ENCODE measurements at regions not wholly inside any gene's neighbourhood (a gene's known extent, or its start where the extent isn't known, plus 50 kb on each side); places are given as distances from the start of the nearest gene placed in this dataset.
A peak's percentile ranks its signal among the peaks of the same experiment; 100 is the strongest.

- no peaks in the 10 kb centered on the region for H3K27me3 ChIP-seq
- peaks cover 0 to 3% (median 0%) of the 10 kb centered on the region in 4 donors for H3K4me1 ChIP-seq
- H3K27ac ChIP-seq: no peak overlapping the region
- no peak for DNase-seq
- WGBS, 2 donors: 86 to 93% methylated on average over 3 of the region's 3 CpGs
- H3K36me3 ChIP-seq: no peaks in the 10 kb centered on the region
- TF ChIP-seq EP300 (IDR thresholded peaks at IDR 0.05) (no peak), CTCF (IDR thresholded peaks at IDR 0.05) (no peak), POLR2A (IDR thresholded peaks at IDR 0.05) (no peak), POLR2AphosphoS5 (IDR thresholded peaks at IDR 0.05) (no peak)
- peaks cover 0 to 1% (median 0%) of the 10 kb centered on the region in 4 donors for H3K9me3 ChIP-seq
- intact Hi-C loops (cut with DNase I): no loop called here
- no peak overlapping the region for H3K4me3 ChIP-seq
Measured at GRCh38 chr2:235134420-235134819, 182.6 kb downstream of the SH3BP4 start.

GRCh38 chr2:235135195-235135965 is 183.6 kb downstream of the SH3BP4 start:
- Histone ChIP-seq H3K27me3 (no peaks in the 10 kb centered on the region), H3K36me3 (no peaks in the 10 kb centered on the region), H3K9me3 (peaks cover 0 to 1% (median 0%) of the 10 kb centered on the region in 4 donors), H3K4me3 (no peak overlapping the region), H3K4me1 (peaks cover 0 to 3% (median 0%) of the 10 kb centered on the region in 4 donors), H3K27ac (no peak overlapping the region)
- DNase-seq: no peak
- WGBS, 2 donors: 94 to 95% methylated on average over 4 of the region's 4 CpGs
- TF ChIP-seq CTCF (IDR thresholded peaks at IDR 0.05) (no peak), POLR2AphosphoS5 (IDR thresholded peaks at IDR 0.05) (no peak), POLR2A (IDR thresholded peaks at IDR 0.05) (no peak), EP300 (IDR thresholded peaks at IDR 0.05) (no peak)
- intact Hi-C loops (cut with DNase I): loop anchor here (5.0 kb wide), 1 partner anchor 537 kb away; no protein-coding TSS in a partner anchor

DNA sequence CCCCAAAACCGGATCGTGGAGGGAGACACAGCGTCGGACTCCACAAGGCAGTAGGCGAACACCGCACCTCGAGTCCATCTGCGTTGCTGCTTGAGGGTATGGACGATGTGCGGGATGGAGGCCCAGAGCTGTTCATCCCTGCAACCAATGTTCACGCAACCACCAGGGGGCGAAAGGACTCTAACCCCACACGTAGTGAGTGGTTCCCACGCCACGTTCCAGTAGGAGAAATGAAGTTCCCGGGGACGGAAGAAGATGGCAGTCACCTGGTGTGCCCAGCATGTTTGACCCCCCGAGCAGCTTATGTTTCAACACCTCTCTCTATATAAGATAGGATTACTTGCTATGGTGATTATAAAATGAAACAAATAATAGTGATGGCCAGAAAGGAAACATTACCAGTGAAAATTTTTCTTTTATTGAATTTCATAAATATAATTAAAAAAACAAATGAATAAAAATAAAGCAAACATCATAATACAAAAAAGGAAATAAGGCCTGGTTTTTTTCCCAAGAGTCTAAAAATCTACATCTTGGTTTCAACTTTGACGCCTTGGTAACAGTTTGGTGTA is 184.3 kb downstream of the SH3BP4 start:
- intact Hi-C loops (cut with DNase I): loop anchor here (1.0 to 5.0 kb wide), 3 partner anchors 458 to 611 kb away; no protein-coding TSS in a partner anchor
- WGBS, 2 donors: 25 to 45% methylated on average over 19 of the region's 19 CpGs
- TF ChIP-seq CTCF (IDR thresholded peaks at IDR 0.05) (peak; percentile 65 to 79 (median 74)), POLR2AphosphoS5 (IDR thresholded peaks at IDR 0.05) (no peak)

GRCh38 chr2:235138339-235138738 is 186.5 kb downstream of the SH3BP4 start:
- Histone ChIP-seq H3K36me3 (no peaks in the 10 kb centered on the region), H3K4me1 (peaks cover 0 to 3% (median 0%) of the 10 kb centered on the region in 4 donors), H3K27me3 (no peaks in the 10 kb centered on the region), H3K9me3 (peaks cover 0 to 1% (median 0%) of the 10 kb centered on the region in 4 donors), H3K27ac (no peak overlapping the region), H3K4me3 (no peak overlapping the region)
- WGBS, 2 donors: 92 to 95% methylated on average over 10 of the region's 10 CpGs
- intact Hi-C loops (cut with DNase I): loop anchor here (5.0 kb wide), 1 partner anchor 534 kb away; no protein-coding TSS in a partner anchor
- TF ChIP-seq CTCF (IDR thresholded peaks at IDR 0.05) (no peak), EP300 (IDR thresholded peaks at IDR 0.05) (no peak), POLR2A (IDR thresholded peaks at IDR 0.05) (no peak), POLR2AphosphoS5 (IDR thresholded peaks at IDR 0.05) (no peak)
- no peak for DNase-seq

More for the DNA sequence above, 184.3 kb downstream of the SH3BP4 start:
- DNase-seq: peak; percentile 90
- no peaks in the 10 kb centered on the region for H3K27me3 ChIP-seq
- H3K4me1 ChIP-seq: peaks cover 0 to 3% (median 0%) of the 10 kb centered on the region in 4 donors
- no peak overlapping the region for H3K4me3 ChIP-seq
- H3K9me3 ChIP-seq: peaks cover 0 to 1% (median 0%) of the 10 kb centered on the region in 4 donors
- no peak overlapping the region for H3K27ac ChIP-seq
- no peaks in the 10 kb centered on the region for H3K36me3 ChIP-seq

Measured in sigmoid colon (tissue), 6 donors.